Prostate gland (tissue), 2 donors: ENCODE measurements at regions not wholly inside any gene's neighbourhood (a gene's known extent, or its start where the extent isn't known, plus 50 kb on each side); places are given as distances from the start of the nearest gene placed in this dataset.

Experiments used
- DNase-seq: peaks from one replicate; pipeline ENCODE4 v3.0.0-alpha.2; 2019; ENCODE audit warnings: low spot score
- H3K27ac ChIP-seq, 2 donors: fragments of 200-600 bp; sonication (generic); 2 replicates each; pipeline ENCODE4 v1.5.1; 2017 to 2019
- H3K27me3 ChIP-seq: fragments of 200-600 bp; sonication (generic); replicated peaks from 2 replicates; pipeline ENCODE4 v1.5.1; 2019; ENCODE audit not compliant: insufficient read depth
- H3K36me3 ChIP-seq, 2 donors: fragments of 200-600 bp; sonication (generic); 1 replicate in 1 of 2; 2 replicates in 1 of 2; pipeline versions ENCODE4 v1.5.1 to v1.8.1; 2017 to 2019
- H3K4me1 ChIP-seq: fragments of 200-600 bp; sonication (generic); replicated peaks from 2 replicates; pipeline ENCODE4 v1.5.1; 2019
- H3K4me3 ChIP-seq, 2 donors: fragments of 200-600 bp; sonication (generic); 2 replicates each; pipeline ENCODE4 v1.5.1; 2017 to 2019
- H3K9me3 ChIP-seq: fragments of 200-600 bp; sonication (generic); 2 replicates; pipeline ENCODE4 v1.5.1; 2017
- CTCF ChIP-seq, 4 experiments: fragments of 200-600 bp in 2 of 4; fragments of 450-650 bp in 2 of 4; sonication (generic) in 2 of 4; IDR thresholded peaks; 1 replicate in 3 of 4; 2 replicates in 1 of 4; pipeline ENCODE4 v1.5.1; 2016 to 2019; ENCODE audit warnings: antibody characterized with exemption in 4 of 4, mild to moderate bottlenecking in 2 of 4, moderate library complexity in 2 of 4
- POLR2A ChIP-seq: fragments of 450-650 bp; IDR thresholded peaks from one replicate; pipeline ENCODE4 v1.6.1; 2016; ENCODE audit warnings: antibody characterized with exemption, mild to moderate bottlenecking
- POLR2AphosphoS5 ChIP-seq: sonication (generic); formaldehyde crosslinking; IDR thresholded peaks from one replicate; pipeline ENCODE4 v1.6.1; 2017; ENCODE audit warnings: antibody characterized with exemption
- WGBS: methylation state at CpG from one replicate; pipeline ENCODE4 v1.1.5; 2018; 5-methylcytosine and 5-hydroxymethylcytosine counted together
- intact Hi-C: fragments of 100-400 bp; cut with DNase I; formaldehyde crosslinking; loops from one replicate; pipeline ENCODE4 v1.14.2; 2022

GRCh38 chr6:79764747-79765146 is 133.6 kb downstream of the SH3BGRL2 start:
- 61% methylated on average over 8 of the region's 8 CpGs for WGBS
- H3K27me3 ChIP-seq: no peaks in the 10 kb centered on the region
- no peaks in the 10 kb centered on the region for H3K36me3 ChIP-seq
- H3K9me3 ChIP-seq: no peaks in the 10 kb centered on the region
- no peak overlapping the region for H3K4me3 ChIP-seq
- TF ChIP-seq CTCF (IDR thresholded peaks at IDR 0.05) (no peak), POLR2A (no peak), POLR2AphosphoS5 (no peak)
- intact Hi-C loops: no loop called here
- no peaks in the 10 kb centered on the region for H3K4me1 ChIP-seq
- no peak overlapping the region for H3K27ac ChIP-seq
- no peak for DNase-seq

- 75% methylated on average over 2 of the region's 2 CpGs for WGBS
Observed at GRCh38 chr6:79763301-79763700, 132.2 kb downstream of the SH3BGRL2 start.

GRCh38 chr6:79762370-79762769 is 131.2 kb downstream of the SH3BGRL2 start:
- H3K27ac ChIP-seq: no peak overlapping the region
- H3K36me3 ChIP-seq: no peaks in the 10 kb centered on the region
- TF ChIP-seq POLR2A (no peak), POLR2AphosphoS5 (no peak), CTCF (IDR thresholded peaks at IDR 0.05) (no peak)
- no peaks in the 10 kb centered on the region for H3K27me3 ChIP-seq
- intact Hi-C loops: no loop called here
- WGBS: 40% methylated on average over 3 of the region's 3 CpGs
- no peak overlapping the region for H3K4me3 ChIP-seq
- H3K4me1 ChIP-seq: no peaks in the 10 kb centered on the region
- no peaks in the 10 kb centered on the region for H3K9me3 ChIP-seq
- DNase-seq: no peak

More at GRCh38 chr6:79763301-79763700, 132.2 kb downstream of the SH3BGRL2 start:
- no peak overlapping the region for H3K4me3 ChIP-seq
- intact Hi-C loops: no loop called here
- no peak for DNase-seq
- no peak overlapping the region for H3K27ac ChIP-seq
- no peaks in the 10 kb centered on the region for H3K36me3 ChIP-seq
- H3K27me3 ChIP-seq: no peaks in the 10 kb centered on the region
- no peaks in the 10 kb centered on the region for H3K4me1 ChIP-seq
- TF ChIP-seq POLR2A (no peak), CTCF (IDR thresholded peaks at IDR 0.05) (no peak), POLR2AphosphoS5 (no peak)
- H3K9me3 ChIP-seq: no peaks in the 10 kb centered on the region

GRCh38 chr6:79756496-79756895 is 125.4 kb downstream of the SH3BGRL2 start:
- no peak overlapping the region for H3K27ac ChIP-seq
- H3K4me3 ChIP-seq: no peak overlapping the region
- H3K4me1 ChIP-seq: no peaks in the 10 kb centered on the region
- H3K27me3 ChIP-seq: no peaks in the 10 kb centered on the region
- H3K36me3 ChIP-seq: no peaks in the 10 kb centered on the region
- intact Hi-C loops: no loop called here
- TF ChIP-seq POLR2AphosphoS5: no peak
- TF ChIP-seq POLR2A: no peak
- no peak for TF ChIP-seq CTCF (IDR thresholded peaks at IDR 0.05)
- no peak for DNase-seq
- 81% methylated on average over 2 of the region's 2 CpGs for WGBS
- H3K9me3 ChIP-seq: no peaks in the 10 kb centered on the region

- no peaks in the 10 kb centered on the region for H3K9me3 ChIP-seq
- no peak for DNase-seq
- intact Hi-C loops: no loop called here
- H3K27ac ChIP-seq: no peak overlapping the region
- no peaks in the 10 kb centered on the region for H3K4me1 ChIP-seq
- H3K36me3 ChIP-seq: no peaks in the 10 kb centered on the region
- TF ChIP-seq CTCF (IDR thresholded peaks at IDR 0.05) (no peak), POLR2AphosphoS5 (no peak), POLR2A (no peak)
- no peak overlapping the region for H3K4me3 ChIP-seq
- 70% methylated on average over 4 of the region's 4 CpGs for WGBS
- H3K27me3 ChIP-seq: no peaks in the 10 kb centered on the region
Observed at GRCh38 chr6:79755967-79756366, 124.8 kb downstream of the SH3BGRL2 start.
